ENCODE measurements at regions not wholly inside any gene's neighbourhood (a gene's known extent, or its start where the extent isn't known, plus 50 kb on each side); places are given as distances from the start of the nearest gene placed in this dataset.

GRCh38 chr3:55332176-55332575 lies 154.9 kb downstream of the WNT5A start:
- Mint-ChIP-seq H3K36me3 (no peaks in the 10 kb centered on the region), H3K4me3 (no peak overlapping the region), H3K27ac (no peak overlapping the region), H3K27me3 (ENCODE audit: low read depth) (no peaks in the 10 kb centered on the region), H3K9me3 (peaks cover 9% of the 10 kb centered on the region), H3K4me1 (peaks cover 17% of the 10 kb centered on the region)
- no peak for ATAC-seq
- POLR2A ChIA-PET: no interaction called here
- no peak for TF ChIP-seq EMX1 (CRISPR knock-in tag; IDR thresholded peaks at IDR 0.05)
- TF ChIP-seq SMAD4 (CRISPR knock-in tag; IDR thresholded peaks at IDR 0.05): no peak
- TF ChIP-seq ZNF425 (CRISPR knock-in tag; conservative IDR thresholded peaks at IDR 0.05): no peak
- no peak for TF ChIP-seq E2F5 (CRISPR knock-in tag; IDR thresholded peaks at IDR 0.05)
- TF ChIP-seq E2F1 (CRISPR knock-in tag; IDR thresholded peaks at IDR 0.05): no peak
- TF ChIP-seq HMGXB4 (CRISPR knock-in tag; IDR thresholded peaks at IDR 0.05): no peak
- no peak for TF ChIP-seq ARID4B (CRISPR knock-in tag; IDR thresholded peaks at IDR 0.05; ENCODE audit: borderline replicate concordance)
- CTCF ChIA-PET: no interaction called here
- DNase-seq (ENCODE audit: low spot score): no peak

GRCh38 chr3:55331524-55331923 lies 155.6 kb downstream of the WNT5A start:
- ChIA-PET CTCF (no interaction called here), POLR2A (no interaction called here)
- DNase-seq (ENCODE audit: low spot score) (no peak), ATAC-seq (no peak)
- H3K27ac Mint-ChIP-seq: no peak overlapping the region
- no peaks in the 10 kb centered on the region for H3K36me3 Mint-ChIP-seq
- TF ChIP-seq MXD4 (CRISPR knock-in tag; IDR thresholded peaks at IDR 0.05; ENCODE audit: borderline replicate concordance) (no peak), GTF2I (CRISPR knock-in tag; conservative IDR thresholded peaks at IDR 0.05) (no peak), MYBL2 (CRISPR knock-in tag; IDR thresholded peaks at IDR 0.05) (no peak)
- H3K4me1 Mint-ChIP-seq: peaks cover 13% of the 10 kb centered on the region
- H3K27me3 Mint-ChIP-seq (ENCODE audit: low read depth): peaks cover 3% of the 10 kb centered on the region; the same call in 1 of the 2 replicates
- H3K4me3 Mint-ChIP-seq: no peak overlapping the region
- peaks cover 9% of the 10 kb centered on the region for H3K9me3 Mint-ChIP-seq

- CTCF ChIA-PET: no interaction called here
- DNase-seq (ENCODE audit: low spot score) (no peak), ATAC-seq (no peak)
- H3K4me1 Mint-ChIP-seq: peaks cover 13% of the 10 kb centered on the region
- H3K36me3 Mint-ChIP-seq: no peaks in the 10 kb centered on the region
- peaks cover 4% of the 10 kb centered on the region for H3K27me3 Mint-ChIP-seq (ENCODE audit: low read depth)
- no peak overlapping the region for H3K4me3 Mint-ChIP-seq
- TF ChIP-seq ZNF512 (CRISPR knock-in tag; IDR thresholded peaks at IDR 0.05; ENCODE audit: borderline replicate concordance) (no peak), USF1 (CRISPR knock-in tag; IDR thresholded peaks at IDR 0.05) (no peak), PREB (CRISPR knock-in tag; IDR thresholded peaks at IDR 0.05; ENCODE audit: borderline replicate concordance) (no peak), FOXK1 (CRISPR knock-in tag; IDR thresholded peaks at IDR 0.05) (no peak), MXD4 (CRISPR knock-in tag; IDR thresholded peaks at IDR 0.05; ENCODE audit: borderline replicate concordance) (no peak), TCF7 (CRISPR knock-in tag; IDR thresholded peaks at IDR 0.05; ENCODE audit: low read depth) (no peak)
- H3K27ac Mint-ChIP-seq: no peak overlapping the region
- H3K9me3 Mint-ChIP-seq: peaks cover 9% of the 10 kb centered on the region
- POLR2A ChIA-PET: interaction anchor here (0.7 kb wide), 1 partner anchor 929 kb away, joined by 3 read pairs; no protein-coding TSS in a partner anchor
Observed at GRCh38 chr3:55330756-55331155, 156.3 kb downstream of the WNT5A start.
